Adrenal gland (tissue), 5 donors: ENCODE measurements at regions not wholly inside any gene's neighbourhood (a gene's known extent, or its start where the extent isn't known, plus 50 kb on each side); places are given as distances from the start of the nearest gene placed in this dataset.

ENCODE experiments used
- POLR2A ChIP-seq, 2 donors: fragments of 450-650 bp; IDR thresholded peaks; one replicate each; pipeline ENCODE4 v1.6.1; 2017; ENCODE audit warnings: antibody characterized with exemption in 2 of 2, mild to moderate bottlenecking in 2 of 2, moderate library complexity in 1 of 2
- TF ChIP-seq, protein P1 (sequence below), 6 experiments: fragments of 450-650 bp in 4 of 6; fragments of 200-600 bp in 2 of 6; sonication (generic) in 1 of 6; IDR thresholded peaks; 1 replicate in 5 of 6; 2 replicates in 1 of 6; pipeline versions ENCODE4 v1.5.1 to v1.8.0; 2016 to 2021; ENCODE audit warnings: antibody characterized with exemption in 6 of 6, mild to moderate bottlenecking in 2 of 6, moderate library complexity in 1 of 6
- donor health status: DM: no; HTN: no; CAD: no.

DNA sequence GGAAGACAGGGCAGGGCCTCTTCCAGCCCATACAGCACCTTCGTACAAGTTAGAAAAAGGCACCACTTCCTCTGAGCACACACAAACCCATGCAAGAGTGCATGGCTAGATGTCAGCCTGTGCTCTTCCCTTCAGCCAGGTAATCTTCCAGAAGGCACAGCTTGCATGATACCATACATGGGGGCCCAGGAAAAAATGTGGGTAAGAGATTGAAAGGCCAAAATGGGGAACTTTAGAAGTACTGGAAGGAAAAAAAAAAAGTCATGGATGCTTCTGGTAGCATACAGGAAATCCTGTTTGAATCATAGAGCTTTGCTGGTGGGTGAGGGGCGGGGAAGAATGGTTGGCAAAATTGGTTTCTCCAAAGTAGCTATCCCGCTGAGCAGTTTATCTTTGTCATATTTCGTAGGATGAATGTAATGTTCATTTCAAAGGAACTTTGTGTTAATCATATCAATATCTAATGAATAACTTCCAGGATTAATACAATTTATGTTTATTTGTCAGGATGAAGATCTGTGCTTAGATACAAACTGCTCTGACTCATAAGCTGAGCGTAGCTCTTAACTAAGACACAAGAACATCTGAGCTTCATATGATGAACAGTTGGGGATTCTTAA lies 78.2 kb upstream of the MAP3K1 start:
- TF ChIP-seq, protein P1, sequence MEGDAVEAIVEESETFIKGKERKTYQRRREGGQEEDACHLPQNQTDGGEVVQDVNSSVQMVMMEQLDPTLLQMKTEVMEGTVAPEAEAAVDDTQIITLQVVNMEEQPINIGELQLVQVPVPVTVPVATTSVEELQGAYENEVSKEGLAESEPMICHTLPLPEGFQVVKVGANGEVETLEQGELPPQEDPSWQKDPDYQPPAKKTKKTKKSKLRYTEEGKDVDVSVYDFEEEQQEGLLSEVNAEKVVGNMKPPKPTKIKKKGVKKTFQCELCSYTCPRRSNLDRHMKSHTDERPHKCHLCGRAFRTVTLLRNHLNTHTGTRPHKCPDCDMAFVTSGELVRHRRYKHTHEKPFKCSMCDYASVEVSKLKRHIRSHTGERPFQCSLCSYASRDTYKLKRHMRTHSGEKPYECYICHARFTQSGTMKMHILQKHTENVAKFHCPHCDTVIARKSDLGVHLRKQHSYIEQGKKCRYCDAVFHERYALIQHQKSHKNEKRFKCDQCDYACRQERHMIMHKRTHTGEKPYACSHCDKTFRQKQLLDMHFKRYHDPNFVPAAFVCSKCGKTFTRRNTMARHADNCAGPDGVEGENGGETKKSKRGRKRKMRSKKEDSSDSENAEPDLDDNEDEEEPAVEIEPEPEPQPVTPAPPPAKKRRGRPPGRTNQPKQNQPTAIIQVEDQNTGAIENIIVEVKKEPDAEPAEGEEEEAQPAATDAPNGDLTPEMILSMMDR (IDR thresholded peaks at IDR 0.05) = no peak
- no peak for TF ChIP-seq POLR2A (IDR thresholded peaks at IDR 0.05)
